ENCODE measurements at regions not wholly inside any gene's neighbourhood (a gene's known extent, or its start where the extent isn't known, plus 50 kb on each side); places are given as distances from the start of the nearest gene placed in this dataset.

- no peak overlapping the region for H3K9ac ChIP-seq (ENCODE audit: insufficient read depth, low read length)
- H3K27me3 ChIP-seq (ENCODE audit: control insufficient read depth, insufficient read depth, low read length) = no peaks in the 10 kb centered on the region
- H3K9me3 ChIP-seq (ENCODE audit: control insufficient read depth, insufficient read depth, low read depth, low read length) = no peaks in the 10 kb centered on the region
- H2AFZ ChIP-seq (ENCODE audit: low read length) = no peak overlapping the region
- no peak overlapping the region for H3K27ac ChIP-seq (ENCODE audit: insufficient read depth, low read length)
- no peaks in the 10 kb centered on the region for H3K4me1 ChIP-seq (ENCODE audit: control insufficient read depth, extremely low read depth, insufficient read depth, low read length)
- H3K4me3 ChIP-seq (replicated peaks in 1 of 4; ENCODE audit: control extremely low read depth in 1 of 4, insufficient read depth in 1 of 4, low read depth in 3 of 4, low read length in 4 of 4) = no peak overlapping the region
- peak overlapping the region; percentile 44 for H3K4me2 ChIP-seq (ENCODE audit: extremely low read depth, insufficient read depth, low read length)
- TF ChIP-seq EZH2 (IDR thresholded peaks at IDR 0.05; ENCODE audit: low read length, missing control alignments) = no peak
- no peak for TF ChIP-seq CTCF (conservative IDR thresholded peaks at IDR 0.05 in 1 of 2, IDR thresholded peaks at IDR 0.05 in 1 of 2; ENCODE audit: low read depth in 1 of 2, low read length in 2 of 2)
- H3K36me3 ChIP-seq (ENCODE audit: control insufficient read depth, insufficient read depth, low read length) = no peaks in the 10 kb centered on the region
- no peaks in the 10 kb centered on the region for H4K20me1 ChIP-seq (ENCODE audit: control insufficient read depth, extremely low read depth, insufficient read depth, low read length)
- no peaks in the 10 kb centered on the region for H3K79me2 ChIP-seq (ENCODE audit: control insufficient read depth, insufficient read depth, low read length)
- peak; percentile 14 to 71 for DNase-seq (ENCODE audit: low read depth in 2 of 2)
Measured at GRCh38 chr12:107225635-107226034, 132.3 kb upstream of the CRY1 start.

GRCh38 chr12:107226126-107226525 lies 132.8 kb upstream of the CRY1 start:
- H3K9me3 ChIP-seq (ENCODE audit: control insufficient read depth, insufficient read depth, low read depth, low read length) = no peaks in the 10 kb centered on the region
- H3K27me3 ChIP-seq (ENCODE audit: control insufficient read depth, insufficient read depth, low read length) = no peaks in the 10 kb centered on the region
- no peak overlapping the region for H3K4me2 ChIP-seq (ENCODE audit: extremely low read depth, insufficient read depth, low read length)
- H2AFZ ChIP-seq (ENCODE audit: low read length) = no peak overlapping the region
- H3K9ac ChIP-seq (ENCODE audit: insufficient read depth, low read length) = no peak overlapping the region
- TF ChIP-seq EZH2 (IDR thresholded peaks at IDR 0.05; ENCODE audit: low read length, missing control alignments) = no peak
- no peaks in the 10 kb centered on the region for H3K36me3 ChIP-seq (ENCODE audit: control insufficient read depth, insufficient read depth, low read length)
- H3K27ac ChIP-seq (ENCODE audit: insufficient read depth, low read length) = no peak overlapping the region
- DNase-seq (ENCODE audit: low read depth in 2 of 2) = no peak
- H3K4me3 ChIP-seq (replicated peaks in 1 of 4; ENCODE audit: control extremely low read depth in 1 of 4, insufficient read depth in 1 of 4, low read depth in 3 of 4, low read length in 4 of 4) = no peak overlapping the region
- no peaks in the 10 kb centered on the region for H4K20me1 ChIP-seq (ENCODE audit: control insufficient read depth, extremely low read depth, insufficient read depth, low read length)
- H3K79me2 ChIP-seq (ENCODE audit: control insufficient read depth, insufficient read depth, low read length) = no peaks in the 10 kb centered on the region
- no peaks in the 10 kb centered on the region for H3K4me1 ChIP-seq (ENCODE audit: control insufficient read depth, extremely low read depth, insufficient read depth, low read length)

GRCh38 chr12:107228076-107228475 lies 134.7 kb upstream of the CRY1 start:
- H3K9ac ChIP-seq (ENCODE audit: insufficient read depth, low read length) = no peak overlapping the region
- no peaks in the 10 kb centered on the region for H3K27me3 ChIP-seq (ENCODE audit: control insufficient read depth, insufficient read depth, low read length)
- no peaks in the 10 kb centered on the region for H3K79me2 ChIP-seq (ENCODE audit: control insufficient read depth, insufficient read depth, low read length)
- no peaks in the 10 kb centered on the region for H3K36me3 ChIP-seq (ENCODE audit: control insufficient read depth, insufficient read depth, low read length)
- H3K27ac ChIP-seq (ENCODE audit: insufficient read depth, low read length) = no peak overlapping the region
- H3K4me2 ChIP-seq (ENCODE audit: extremely low read depth, insufficient read depth, low read length) = no peak overlapping the region
- no peak overlapping the region for H3K4me3 ChIP-seq (replicated peaks in 1 of 4; ENCODE audit: control extremely low read depth in 1 of 4, insufficient read depth in 1 of 4, low read depth in 3 of 4, low read length in 4 of 4)
- no peaks in the 10 kb centered on the region for H4K20me1 ChIP-seq (ENCODE audit: control insufficient read depth, extremely low read depth, insufficient read depth, low read length)
- no peaks in the 10 kb centered on the region for H3K9me3 ChIP-seq (ENCODE audit: control insufficient read depth, insufficient read depth, low read depth, low read length)
- DNase-seq (ENCODE audit: low read depth in 2 of 2) = no peak
- H2AFZ ChIP-seq (ENCODE audit: low read length) = no peak overlapping the region
- H3K4me1 ChIP-seq (ENCODE audit: control insufficient read depth, extremely low read depth, insufficient read depth, low read length) = no peaks in the 10 kb centered on the region
- TF ChIP-seq EZH2 (IDR thresholded peaks at IDR 0.05; ENCODE audit: low read length, missing control alignments) (no peak), CTCF (conservative IDR thresholded peaks at IDR 0.05 in 1 of 2, IDR thresholded peaks at IDR 0.05 in 1 of 2; ENCODE audit: low read depth in 1 of 2, low read length in 2 of 2) (no peak)

All from fibroblast of lung (primary cell).